ENCODE measurements at regions not wholly inside any gene's neighbourhood (a gene's known extent, or its start where the extent isn't known, plus 50 kb on each side); places are given as distances from the start of the nearest gene placed in this dataset.

DNA sequence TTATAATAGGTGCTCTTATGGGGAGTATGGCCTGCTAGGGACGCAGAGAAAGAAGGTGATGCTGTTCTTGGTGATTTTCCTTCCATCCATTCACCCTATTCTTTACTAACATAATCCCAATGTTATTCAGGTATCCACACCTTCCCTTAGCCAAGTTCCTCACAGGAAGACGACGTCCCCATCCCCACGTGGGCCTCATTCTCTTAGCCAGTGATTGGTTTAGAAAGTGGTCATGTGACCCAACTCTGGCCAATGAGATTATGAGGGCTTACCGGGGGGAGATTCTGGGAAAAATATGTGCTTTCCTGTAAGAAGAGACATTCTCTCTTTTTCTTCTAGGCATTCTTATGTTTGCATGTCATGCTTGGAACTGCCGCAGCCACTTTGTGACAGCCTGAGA lies 474.7 kb downstream of the HAPSTR1 start (continued):
- TF ChIP-seq, protein P1, sequence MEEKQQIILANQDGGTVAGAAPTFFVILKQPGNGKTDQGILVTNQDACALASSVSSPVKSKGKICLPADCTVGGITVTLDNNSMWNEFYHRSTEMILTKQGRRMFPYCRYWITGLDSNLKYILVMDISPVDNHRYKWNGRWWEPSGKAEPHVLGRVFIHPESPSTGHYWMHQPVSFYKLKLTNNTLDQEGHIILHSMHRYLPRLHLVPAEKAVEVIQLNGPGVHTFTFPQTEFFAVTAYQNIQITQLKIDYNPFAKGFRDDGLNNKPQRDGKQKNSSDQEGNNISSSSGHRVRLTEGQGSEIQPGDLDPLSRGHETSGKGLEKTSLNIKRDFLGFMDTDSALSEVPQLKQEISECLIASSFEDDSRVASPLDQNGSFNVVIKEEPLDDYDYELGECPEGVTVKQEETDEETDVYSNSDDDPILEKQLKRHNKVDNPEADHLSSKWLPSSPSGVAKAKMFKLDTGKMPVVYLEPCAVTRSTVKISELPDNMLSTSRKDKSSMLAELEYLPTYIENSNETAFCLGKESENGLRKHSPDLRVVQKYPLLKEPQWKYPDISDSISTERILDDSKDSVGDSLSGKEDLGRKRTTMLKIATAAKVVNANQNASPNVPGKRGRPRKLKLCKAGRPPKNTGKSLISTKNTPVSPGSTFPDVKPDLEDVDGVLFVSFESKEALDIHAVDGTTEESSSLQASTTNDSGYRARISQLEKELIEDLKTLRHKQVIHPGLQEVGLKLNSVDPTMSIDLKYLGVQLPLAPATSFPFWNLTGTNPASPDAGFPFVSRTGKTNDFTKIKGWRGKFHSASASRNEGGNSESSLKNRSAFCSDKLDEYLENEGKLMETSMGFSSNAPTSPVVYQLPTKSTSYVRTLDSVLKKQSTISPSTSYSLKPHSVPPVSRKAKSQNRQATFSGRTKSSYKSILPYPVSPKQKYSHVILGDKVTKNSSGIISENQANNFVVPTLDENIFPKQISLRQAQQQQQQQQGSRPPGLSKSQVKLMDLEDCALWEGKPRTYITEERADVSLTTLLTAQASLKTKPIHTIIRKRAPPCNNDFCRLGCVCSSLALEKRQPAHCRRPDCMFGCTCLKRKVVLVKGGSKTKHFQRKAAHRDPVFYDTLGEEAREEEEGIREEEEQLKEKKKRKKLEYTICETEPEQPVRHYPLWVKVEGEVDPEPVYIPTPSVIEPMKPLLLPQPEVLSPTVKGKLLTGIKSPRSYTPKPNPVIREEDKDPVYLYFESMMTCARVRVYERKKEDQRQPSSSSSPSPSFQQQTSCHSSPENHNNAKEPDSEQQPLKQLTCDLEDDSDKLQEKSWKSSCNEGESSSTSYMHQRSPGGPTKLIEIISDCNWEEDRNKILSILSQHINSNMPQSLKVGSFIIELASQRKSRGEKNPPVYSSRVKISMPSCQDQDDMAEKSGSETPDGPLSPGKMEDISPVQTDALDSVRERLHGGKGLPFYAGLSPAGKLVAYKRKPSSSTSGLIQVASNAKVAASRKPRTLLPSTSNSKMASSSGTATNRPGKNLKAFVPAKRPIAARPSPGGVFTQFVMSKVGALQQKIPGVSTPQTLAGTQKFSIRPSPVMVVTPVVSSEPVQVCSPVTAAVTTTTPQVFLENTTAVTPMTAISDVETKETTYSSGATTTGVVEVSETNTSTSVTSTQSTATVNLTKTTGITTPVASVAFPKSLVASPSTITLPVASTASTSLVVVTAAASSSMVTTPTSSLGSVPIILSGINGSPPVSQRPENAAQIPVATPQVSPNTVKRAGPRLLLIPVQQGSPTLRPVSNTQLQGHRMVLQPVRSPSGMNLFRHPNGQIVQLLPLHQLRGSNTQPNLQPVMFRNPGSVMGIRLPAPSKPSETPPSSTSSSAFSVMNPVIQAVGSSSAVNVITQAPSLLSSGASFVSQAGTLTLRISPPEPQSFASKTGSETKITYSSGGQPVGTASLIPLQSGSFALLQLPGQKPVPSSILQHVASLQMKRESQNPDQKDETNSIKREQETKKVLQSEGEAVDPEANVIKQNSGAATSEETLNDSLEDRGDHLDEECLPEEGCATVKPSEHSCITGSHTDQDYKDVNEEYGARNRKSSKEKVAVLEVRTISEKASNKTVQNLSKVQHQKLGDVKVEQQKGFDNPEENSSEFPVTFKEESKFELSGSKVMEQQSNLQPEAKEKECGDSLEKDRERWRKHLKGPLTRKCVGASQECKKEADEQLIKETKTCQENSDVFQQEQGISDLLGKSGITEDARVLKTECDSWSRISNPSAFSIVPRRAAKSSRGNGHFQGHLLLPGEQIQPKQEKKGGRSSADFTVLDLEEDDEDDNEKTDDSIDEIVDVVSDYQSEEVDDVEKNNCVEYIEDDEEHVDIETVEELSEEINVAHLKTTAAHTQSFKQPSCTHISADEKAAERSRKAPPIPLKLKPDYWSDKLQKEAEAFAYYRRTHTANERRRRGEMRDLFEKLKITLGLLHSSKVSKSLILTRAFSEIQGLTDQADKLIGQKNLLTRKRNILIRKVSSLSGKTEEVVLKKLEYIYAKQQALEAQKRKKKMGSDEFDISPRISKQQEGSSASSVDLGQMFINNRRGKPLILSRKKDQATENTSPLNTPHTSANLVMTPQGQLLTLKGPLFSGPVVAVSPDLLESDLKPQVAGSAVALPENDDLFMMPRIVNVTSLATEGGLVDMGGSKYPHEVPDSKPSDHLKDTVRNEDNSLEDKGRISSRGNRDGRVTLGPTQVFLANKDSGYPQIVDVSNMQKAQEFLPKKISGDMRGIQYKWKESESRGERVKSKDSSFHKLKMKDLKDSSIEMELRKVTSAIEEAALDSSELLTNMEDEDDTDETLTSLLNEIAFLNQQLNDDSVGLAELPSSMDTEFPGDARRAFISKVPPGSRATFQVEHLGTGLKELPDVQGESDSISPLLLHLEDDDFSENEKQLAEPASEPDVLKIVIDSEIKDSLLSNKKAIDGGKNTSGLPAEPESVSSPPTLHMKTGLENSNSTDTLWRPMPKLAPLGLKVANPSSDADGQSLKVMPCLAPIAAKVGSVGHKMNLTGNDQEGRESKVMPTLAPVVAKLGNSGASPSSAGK (IDR thresholded peaks at IDR 0.05): peak; percentile 54
- TF ChIP-seq ESRRA (IDR thresholded peaks at IDR 0.05; ENCODE audit: borderline replicate concordance, low read depth) (no peak), NFYB (IDR thresholded peaks at IDR 0.05; ENCODE audit: extremely low read depth, insufficient read length) (peak; percentile 64), RCOR1 (IDR thresholded peaks at IDR 0.05; ENCODE audit: borderline replicate concordance in 1 of 2, low read depth in 2 of 2, low read length in 2 of 2) (no peak), PHB (CRISPR knock-in tag; IDR thresholded peaks at IDR 0.05) (no peak), HIVEP1 (CRISPR knock-in tag; IDR thresholded peaks at IDR 0.05) (no peak), ZNF696 (CRISPR knock-in tag; conservative IDR thresholded peaks at IDR 0.05) (no peak), HDGF (IDR thresholded peaks at IDR 0.05) (no peak), RAD51 (IDR thresholded peaks at IDR 0.05; ENCODE audit: borderline replicate concordance, low read depth) (peak; percentile 81)
- TF ChIP-seq, protein P2, sequence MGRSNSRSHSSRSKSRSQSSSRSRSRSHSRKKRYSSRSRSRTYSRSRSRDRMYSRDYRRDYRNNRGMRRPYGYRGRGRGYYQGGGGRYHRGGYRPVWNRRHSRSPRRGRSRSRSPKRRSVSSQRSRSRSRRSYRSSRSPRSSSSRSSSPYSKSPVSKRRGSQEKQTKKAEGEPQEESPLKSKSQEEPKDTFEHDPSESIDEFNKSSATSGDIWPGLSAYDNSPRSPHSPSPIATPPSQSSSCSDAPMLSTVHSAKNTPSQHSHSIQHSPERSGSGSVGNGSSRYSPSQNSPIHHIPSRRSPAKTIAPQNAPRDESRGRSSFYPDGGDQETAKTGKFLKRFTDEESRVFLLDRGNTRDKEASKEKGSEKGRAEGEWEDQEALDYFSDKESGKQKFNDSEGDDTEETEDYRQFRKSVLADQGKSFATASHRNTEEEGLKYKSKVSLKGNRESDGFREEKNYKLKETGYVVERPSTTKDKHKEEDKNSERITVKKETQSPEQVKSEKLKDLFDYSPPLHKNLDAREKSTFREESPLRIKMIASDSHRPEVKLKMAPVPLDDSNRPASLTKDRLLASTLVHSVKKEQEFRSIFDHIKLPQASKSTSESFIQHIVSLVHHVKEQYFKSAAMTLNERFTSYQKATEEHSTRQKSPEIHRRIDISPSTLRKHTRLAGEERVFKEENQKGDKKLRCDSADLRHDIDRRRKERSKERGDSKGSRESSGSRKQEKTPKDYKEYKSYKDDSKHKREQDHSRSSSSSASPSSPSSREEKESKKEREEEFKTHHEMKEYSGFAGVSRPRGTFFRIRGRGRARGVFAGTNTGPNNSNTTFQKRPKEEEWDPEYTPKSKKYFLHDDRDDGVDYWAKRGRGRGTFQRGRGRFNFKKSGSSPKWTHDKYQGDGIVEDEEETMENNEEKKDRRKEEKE (IDR thresholded peaks at IDR 0.05; ENCODE audit: borderline replicate concordance in 1 of 2, control insufficient read depth in 1 of 2, low read depth in 2 of 2, low read length in 1 of 2): no peak
- TF ChIP-seq, protein P3, sequence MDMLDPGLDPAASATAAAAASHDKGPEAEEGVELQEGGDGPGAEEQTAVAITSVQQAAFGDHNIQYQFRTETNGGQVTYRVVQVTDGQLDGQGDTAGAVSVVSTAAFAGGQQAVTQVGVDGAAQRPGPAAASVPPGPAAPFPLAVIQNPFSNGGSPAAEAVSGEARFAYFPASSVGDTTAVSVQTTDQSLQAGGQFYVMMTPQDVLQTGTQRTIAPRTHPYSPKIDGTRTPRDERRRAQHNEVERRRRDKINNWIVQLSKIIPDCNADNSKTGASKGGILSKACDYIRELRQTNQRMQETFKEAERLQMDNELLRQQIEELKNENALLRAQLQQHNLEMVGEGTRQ (CRISPR knock-in tag; IDR thresholded peaks at IDR 0.05): peak; percentile 73
